ENCODE measurements at regions not wholly inside any gene's neighbourhood (a gene's known extent, or its start where the extent isn't known, plus 50 kb on each side); places are given as distances from the start of the nearest gene placed in this dataset.

DNA sequence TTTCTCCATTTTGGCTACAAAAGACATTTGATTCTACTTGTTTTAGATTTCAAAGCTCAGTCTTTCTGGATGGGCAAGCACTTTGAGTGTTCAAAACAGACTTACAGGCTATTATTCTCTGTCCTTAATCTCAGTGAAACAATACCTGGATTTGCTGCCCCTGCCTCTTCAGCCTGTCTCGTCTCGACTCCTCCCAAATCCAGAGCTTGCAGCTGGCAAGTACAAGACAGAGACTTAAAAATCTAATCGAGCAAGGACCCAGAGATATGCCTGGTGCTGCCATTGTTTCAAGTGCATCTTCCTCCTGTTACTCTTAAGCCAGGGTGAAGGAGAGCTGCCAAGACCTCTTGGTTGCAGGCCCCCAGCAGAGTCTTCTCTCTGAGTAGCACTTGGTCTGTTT lies 59.2 kb downstream of the LRRC30 start:
- H3K9ac ChIP-seq (ENCODE audit: insufficient read depth, low read depth, low read length), result no peak overlapping the region
- ATAC-seq, result no peak
- in situ Hi-C loops (cut with HindIII; ENCODE audit: extremely low pct_ligation_motif_present, low pct_unique_long_range_greater_than_20kb) (no loop called here), intact Hi-C loops (cut with micrococcal nuclease; ENCODE audit: unreplicated experiment) (no loop called here)
- no peak for DNase-seq (ENCODE audit: low spot score)
- no peak overlapping the region for H2AFZ ChIP-seq (ENCODE audit: low read length)
- no peaks in the 10 kb centered on the region for H3K36me3 ChIP-seq (replicated peaks in 1 of 2; ENCODE audit: control insufficient read depth in 1 of 2, insufficient read depth in 2 of 2, low read length in 2 of 2)
- H3K9me3 ChIP-seq (ENCODE audit: low read length), result peaks cover under 1% of the 10 kb centered on the region; the same call in 1 of the 2 replicates
- no peaks in the 10 kb centered on the region for H3K4me1 ChIP-seq (ENCODE audit: insufficient read depth, low read length)
- H3K27ac ChIP-seq (ENCODE audit: extremely low read length, insufficient read depth, low read length), result no peak overlapping the region
- H3K27me3 ChIP-seq (ENCODE audit: control insufficient read depth in 1 of 2, insufficient read depth in 2 of 2, low read length in 2 of 2), result peaks cover 3 to 4% of the 10 kb centered on the region in 2 experiments; a peak in 2 of 5 replicates
- TF ChIP-seq ZFP91 (CRISPR knock-in tag; IDR thresholded peaks at IDR 0.05; ENCODE audit: borderline replicate concordance), result no peak
- TF ChIP-seq MIXL1 (CRISPR knock-in tag; IDR thresholded peaks at IDR 0.05), result no peak
- no peak for TF ChIP-seq ZNF552 (CRISPR knock-in tag; IDR thresholded peaks at IDR 0.05; ENCODE audit: borderline replicate concordance)
- no peak for TF ChIP-seq ZNF740 (CRISPR knock-in tag; IDR thresholded peaks at IDR 0.05)
- POLR2A ChIA-PET, result no interaction called here
- no peak overlapping the region for H3K4me2 ChIP-seq (ENCODE audit: low read depth, low read length)
- CTCF ChIA-PET (ENCODE audit: low intra/inter-chr PET ratio, low total read pairs), result no interaction called here
- BruUV-seq (replicated peaks), result no TSS peak
- H4K20me1 ChIP-seq (ENCODE audit: insufficient read depth, low read length), result no peaks in the 10 kb centered on the region
- no peak for FAIRE-seq
- no peaks in the 10 kb centered on the region for H3K79me2 ChIP-seq (ENCODE audit: insufficient read depth, low read length)
- 0% methylated on average over 3 of the region's 3 CpGs for WGBS (ENCODE audit: low lambda C conversion rate)
- H3K4me3 ChIP-seq (replicated peaks in 1 of 3; ENCODE audit: insufficient read depth in 1 of 3, low read depth in 2 of 3, low read length in 3 of 3), result no peak overlapping the region

DNA sequence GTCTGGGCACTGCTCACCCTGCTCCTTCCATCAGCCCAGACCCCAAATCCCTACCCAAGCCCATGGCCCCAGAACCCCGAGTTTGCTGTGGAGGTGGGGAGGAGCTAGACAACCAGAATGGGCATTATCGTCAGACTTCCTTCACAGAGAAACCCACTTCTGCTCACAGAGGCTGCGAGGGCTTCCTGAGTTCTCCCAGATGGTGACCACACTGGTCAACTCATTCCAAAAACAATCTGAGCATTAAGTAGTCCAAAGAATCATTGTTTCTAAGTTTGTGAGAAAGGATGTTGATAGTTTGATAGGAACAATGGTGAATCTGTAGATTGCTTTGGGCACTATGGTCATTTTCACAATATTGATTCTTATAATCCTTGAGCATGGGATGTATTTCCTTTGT lies 60.2 kb downstream of the LRRC30 start:
- DNase-seq (ENCODE audit: low spot score), result no peak
- Histone ChIP-seq H3K4me2 (ENCODE audit: low read depth, low read length) (no peak overlapping the region), H3K27ac (ENCODE audit: extremely low read length, insufficient read depth, low read length) (no peak overlapping the region), H3K4me3 (replicated peaks in 1 of 3; ENCODE audit: insufficient read depth in 1 of 3, low read depth in 2 of 3, low read length in 3 of 3) (no peak overlapping the region), H3K36me3 (replicated peaks in 1 of 2; ENCODE audit: control insufficient read depth in 1 of 2, insufficient read depth in 2 of 2, low read length in 2 of 2) (no peaks in the 10 kb centered on the region), H2AFZ (ENCODE audit: low read length) (no peak overlapping the region), H3K9ac (ENCODE audit: insufficient read depth, low read depth, low read length) (no peak overlapping the region), H3K27me3 (ENCODE audit: control insufficient read depth in 1 of 2, insufficient read depth in 2 of 2, low read length in 2 of 2) (peaks cover 3 to 4% of the 10 kb centered on the region in 2 experiments; a peak in 2 of 5 replicates), H4K20me1 (ENCODE audit: insufficient read depth, low read length) (no peaks in the 10 kb centered on the region), H3K4me1 (ENCODE audit: insufficient read depth, low read length) (no peaks in the 10 kb centered on the region), H3K9me3 (ENCODE audit: low read length) (peaks cover 6% of the 10 kb centered on the region; the same call in 1 of the 2 replicates), H3K79me2 (ENCODE audit: insufficient read depth, low read length) (no peaks in the 10 kb centered on the region)
- ATAC-seq, result no peak
- no TSS peak for BruUV-seq (replicated peaks)
- in situ Hi-C loops (cut with HindIII; ENCODE audit: extremely low pct_ligation_motif_present, low pct_unique_long_range_greater_than_20kb), result no loop called here
- ChIA-PET CTCF (ENCODE audit: low intra/inter-chr PET ratio, low total read pairs) (no interaction called here), POLR2A (no interaction called here)
- WGBS (ENCODE audit: low lambda C conversion rate), result 13% methylated on average over 3 of the region's 3 CpGs
- no peak for FAIRE-seq
- intact Hi-C loops (cut with micrococcal nuclease; ENCODE audit: unreplicated experiment), result no loop called here
- TF ChIP-seq ZNF264 (CRISPR knock-in tag; IDR thresholded peaks at IDR 0.05) (no peak), ZNF772 (CRISPR knock-in tag; IDR thresholded peaks at IDR 0.05) (no peak), DNMT1 (CRISPR knock-in tag; IDR thresholded peaks at IDR 0.05) (no peak), CTCF (CRISPR knock-in tag; IDR thresholded peaks at IDR 0.05) (no peak), KLF13 (CRISPR knock-in tag; IDR thresholded peaks at IDR 0.05) (no peak), PAWR (CRISPR knock-in tag; IDR thresholded peaks at IDR 0.05; ENCODE audit: borderline replicate concordance) (no peak), RORA (CRISPR knock-in tag; IDR thresholded peaks at IDR 0.05) (no peak)
- TF ChIP-seq, protein P1, sequence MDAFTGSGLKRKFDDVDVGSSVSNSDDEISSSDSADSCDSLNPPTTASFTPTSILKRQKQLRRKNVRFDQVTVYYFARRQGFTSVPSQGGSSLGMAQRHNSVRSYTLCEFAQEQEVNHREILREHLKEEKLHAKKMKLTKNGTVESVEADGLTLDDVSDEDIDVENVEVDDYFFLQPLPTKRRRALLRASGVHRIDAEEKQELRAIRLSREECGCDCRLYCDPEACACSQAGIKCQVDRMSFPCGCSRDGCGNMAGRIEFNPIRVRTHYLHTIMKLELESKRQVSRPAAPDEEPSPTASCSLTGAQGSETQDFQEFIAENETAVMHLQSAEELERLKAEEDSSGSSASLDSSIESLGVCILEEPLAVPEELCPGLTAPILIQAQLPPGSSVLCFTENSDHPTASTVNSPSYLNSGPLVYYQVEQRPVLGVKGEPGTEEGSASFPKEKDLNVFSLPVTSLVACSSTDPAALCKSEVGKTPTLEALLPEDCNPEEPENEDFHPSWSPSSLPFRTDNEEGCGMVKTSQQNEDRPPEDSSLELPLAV (CRISPR knock-in tag; conservative IDR thresholded peaks at IDR 0.05; ENCODE audit: low read depth), result no peak
